22Rv1 (cell line): ENCODE measurements at regions not wholly inside any gene's neighbourhood (a gene's known extent, or its start where the extent isn't known, plus 50 kb on each side); places are given as distances from the start of the nearest gene placed in this dataset.

Experiments
- ZFX ChIP-seq: fragments of 450-650 bp; IDR thresholded peaks from 2 replicates; pipeline ENCODE4 v1.6.1; 2017; ENCODE audit warnings: antibody characterized with exemption, borderline replicate concordance
- TF ChIP-seq, protein P1 (sequence below): fragments of 450-650 bp; IDR thresholded peaks from 2 replicates; pipeline ENCODE4 v1.5.1; 2017; ENCODE audit warnings: mild to moderate bottlenecking

DNA sequence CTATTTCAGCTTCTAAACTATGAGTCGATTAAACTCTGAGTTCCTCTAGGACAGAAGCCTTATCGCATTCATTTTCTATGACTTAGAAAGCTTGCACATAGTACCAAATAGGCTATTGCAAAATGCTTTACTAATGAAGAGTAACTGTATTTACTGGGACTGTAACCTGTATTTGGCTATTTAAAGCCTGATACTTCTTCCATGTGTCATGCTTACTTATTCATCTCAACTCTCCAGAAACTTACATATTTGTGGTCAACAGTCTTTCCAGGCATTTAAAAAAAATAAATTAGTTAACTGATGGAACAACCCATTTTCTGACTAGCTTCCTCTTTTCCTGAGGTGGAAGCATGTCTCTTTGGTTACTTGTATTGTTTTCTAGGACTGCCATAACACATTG, 467.9 kb downstream of the PCDH11X start:
- TF ChIP-seq, protein P1, sequence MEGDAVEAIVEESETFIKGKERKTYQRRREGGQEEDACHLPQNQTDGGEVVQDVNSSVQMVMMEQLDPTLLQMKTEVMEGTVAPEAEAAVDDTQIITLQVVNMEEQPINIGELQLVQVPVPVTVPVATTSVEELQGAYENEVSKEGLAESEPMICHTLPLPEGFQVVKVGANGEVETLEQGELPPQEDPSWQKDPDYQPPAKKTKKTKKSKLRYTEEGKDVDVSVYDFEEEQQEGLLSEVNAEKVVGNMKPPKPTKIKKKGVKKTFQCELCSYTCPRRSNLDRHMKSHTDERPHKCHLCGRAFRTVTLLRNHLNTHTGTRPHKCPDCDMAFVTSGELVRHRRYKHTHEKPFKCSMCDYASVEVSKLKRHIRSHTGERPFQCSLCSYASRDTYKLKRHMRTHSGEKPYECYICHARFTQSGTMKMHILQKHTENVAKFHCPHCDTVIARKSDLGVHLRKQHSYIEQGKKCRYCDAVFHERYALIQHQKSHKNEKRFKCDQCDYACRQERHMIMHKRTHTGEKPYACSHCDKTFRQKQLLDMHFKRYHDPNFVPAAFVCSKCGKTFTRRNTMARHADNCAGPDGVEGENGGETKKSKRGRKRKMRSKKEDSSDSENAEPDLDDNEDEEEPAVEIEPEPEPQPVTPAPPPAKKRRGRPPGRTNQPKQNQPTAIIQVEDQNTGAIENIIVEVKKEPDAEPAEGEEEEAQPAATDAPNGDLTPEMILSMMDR = no peak
- TF ChIP-seq ZFX = no peak
